ENCODE measurements at regions not wholly inside any gene's neighbourhood (a gene's known extent, or its start where the extent isn't known, plus 50 kb on each side); places are given as distances from the start of the nearest gene placed in this dataset.

DNA sequence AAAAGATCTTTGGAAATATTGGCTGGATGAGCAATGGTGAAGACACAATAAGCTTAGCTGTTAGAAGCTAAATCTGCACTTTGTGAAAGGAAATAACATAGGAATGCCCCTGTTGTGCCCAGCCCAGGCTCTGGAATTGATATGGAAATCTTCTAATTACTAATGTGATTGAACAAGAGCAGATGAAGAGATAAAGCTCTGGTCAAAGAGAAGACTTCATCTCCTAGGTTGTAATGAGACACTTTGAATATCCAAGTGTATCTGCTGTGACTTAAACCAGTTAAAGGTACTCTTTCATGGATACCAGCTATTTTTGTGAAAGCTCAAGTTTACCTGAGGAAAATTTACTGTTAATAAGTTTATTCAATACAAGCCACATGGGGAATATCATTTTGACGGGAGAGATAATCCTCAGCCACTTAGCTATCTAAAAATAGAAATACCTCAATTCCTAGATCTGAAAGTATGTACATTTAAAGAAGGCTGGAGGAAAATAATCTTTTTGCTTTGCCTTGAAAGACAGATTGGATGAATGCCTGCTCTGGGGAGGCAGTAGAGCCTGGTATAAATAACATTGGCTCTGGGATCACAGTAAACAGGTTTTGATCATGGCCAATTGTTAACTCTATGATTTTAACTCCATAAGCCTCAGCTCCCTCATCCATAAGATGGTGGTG lies 494.0 kb upstream of the B3GALT2 start:
- Histone ChIP-seq H3K4me2 (ENCODE audit: low read length) (no peak overlapping the region), H3K9me2 (replicated peaks; ENCODE audit: control insufficient read depth, low read length) (no peaks in the 10 kb centered on the region)
- no peak for TF ChIP-seq EZH2phosphoT487 (IDR thresholded peaks at IDR 0.05; ENCODE audit: borderline replicate concordance, low read length)
- TF ChIP-seq, protein P1, sequence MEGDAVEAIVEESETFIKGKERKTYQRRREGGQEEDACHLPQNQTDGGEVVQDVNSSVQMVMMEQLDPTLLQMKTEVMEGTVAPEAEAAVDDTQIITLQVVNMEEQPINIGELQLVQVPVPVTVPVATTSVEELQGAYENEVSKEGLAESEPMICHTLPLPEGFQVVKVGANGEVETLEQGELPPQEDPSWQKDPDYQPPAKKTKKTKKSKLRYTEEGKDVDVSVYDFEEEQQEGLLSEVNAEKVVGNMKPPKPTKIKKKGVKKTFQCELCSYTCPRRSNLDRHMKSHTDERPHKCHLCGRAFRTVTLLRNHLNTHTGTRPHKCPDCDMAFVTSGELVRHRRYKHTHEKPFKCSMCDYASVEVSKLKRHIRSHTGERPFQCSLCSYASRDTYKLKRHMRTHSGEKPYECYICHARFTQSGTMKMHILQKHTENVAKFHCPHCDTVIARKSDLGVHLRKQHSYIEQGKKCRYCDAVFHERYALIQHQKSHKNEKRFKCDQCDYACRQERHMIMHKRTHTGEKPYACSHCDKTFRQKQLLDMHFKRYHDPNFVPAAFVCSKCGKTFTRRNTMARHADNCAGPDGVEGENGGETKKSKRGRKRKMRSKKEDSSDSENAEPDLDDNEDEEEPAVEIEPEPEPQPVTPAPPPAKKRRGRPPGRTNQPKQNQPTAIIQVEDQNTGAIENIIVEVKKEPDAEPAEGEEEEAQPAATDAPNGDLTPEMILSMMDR (IDR thresholded peaks at IDR 0.05; ENCODE audit: low read depth, low read length, poor library complexity, severe bottlenecking): no peak

DNA sequence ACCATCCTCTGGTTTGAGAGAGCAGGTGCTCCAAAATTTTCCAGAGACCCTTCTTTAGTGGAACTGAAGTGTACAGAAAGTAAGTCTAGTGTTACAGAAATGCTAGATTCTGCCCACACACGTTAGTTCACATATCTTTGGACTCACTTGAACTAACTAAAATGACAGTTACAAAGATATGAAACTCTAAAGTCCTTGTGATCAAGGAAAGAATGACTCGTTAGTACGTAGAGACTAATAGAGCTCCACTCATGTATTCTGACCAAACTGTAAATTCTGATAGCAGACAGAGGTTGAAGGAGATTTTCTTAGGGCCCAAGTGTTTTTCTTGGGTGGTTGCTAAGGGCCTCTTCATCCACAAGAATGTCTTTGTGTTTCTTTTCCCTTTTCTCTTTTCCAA lies 491.5 kb upstream of the B3GALT2 start:
- Histone ChIP-seq H3K27me3 (ENCODE audit: control insufficient read depth, low read length) (no peaks in the 10 kb centered on the region), H3K4me1 (ENCODE audit: control insufficient read depth, low read length) (no peaks in the 10 kb centered on the region), H3K27ac (ENCODE audit: low read depth, low read length) (no peak overlapping the region), H3K36me3 (ENCODE audit: control insufficient read depth, low read length) (no peaks in the 10 kb centered on the region), H3F3A (ENCODE audit: control insufficient read depth, insufficient read depth) (no peaks in the 10 kb centered on the region), H3K4me3 (ENCODE audit: low read length) (no peak overlapping the region), H3K9me3 (ENCODE audit: control insufficient read depth, insufficient read depth, low read length) (no peaks in the 10 kb centered on the region), H3K9me2 (replicated peaks; ENCODE audit: control insufficient read depth, low read length) (no peaks in the 10 kb centered on the region), H4K20me1 (ENCODE audit: control insufficient read depth, insufficient read depth, low read depth, low read length) (no peaks in the 10 kb centered on the region), H3K79me2 (ENCODE audit: control insufficient read depth, low read length) (no peaks in the 10 kb centered on the region), H3K4me2 (ENCODE audit: low read length) (no peak overlapping the region)
- TF ChIP-seq EZH2phosphoT487 (IDR thresholded peaks at IDR 0.05; ENCODE audit: borderline replicate concordance, low read length): no peak
- TF ChIP-seq, protein P1 (IDR thresholded peaks at IDR 0.05; ENCODE audit: low read depth, low read length, poor library complexity, severe bottlenecking): no peak

More for the DNA sequence above, 494.0 kb upstream of the B3GALT2 start:
- Histone ChIP-seq H3K27ac (ENCODE audit: low read depth, low read length) (no peak overlapping the region), H3K27me3 (ENCODE audit: control insufficient read depth, low read length) (no peaks in the 10 kb centered on the region), H3K36me3 (ENCODE audit: control insufficient read depth, low read length) (no peaks in the 10 kb centered on the region), H3K4me1 (ENCODE audit: control insufficient read depth, low read length) (no peaks in the 10 kb centered on the region), H3K79me2 (ENCODE audit: control insufficient read depth, low read length) (no peaks in the 10 kb centered on the region), H3K9me3 (ENCODE audit: control insufficient read depth, insufficient read depth, low read length) (no peaks in the 10 kb centered on the region), H4K20me1 (ENCODE audit: control insufficient read depth, insufficient read depth, low read depth, low read length) (no peaks in the 10 kb centered on the region), H3K4me3 (ENCODE audit: low read length) (no peak overlapping the region), H3F3A (ENCODE audit: control insufficient read depth, insufficient read depth) (no peaks in the 10 kb centered on the region)

DNA sequence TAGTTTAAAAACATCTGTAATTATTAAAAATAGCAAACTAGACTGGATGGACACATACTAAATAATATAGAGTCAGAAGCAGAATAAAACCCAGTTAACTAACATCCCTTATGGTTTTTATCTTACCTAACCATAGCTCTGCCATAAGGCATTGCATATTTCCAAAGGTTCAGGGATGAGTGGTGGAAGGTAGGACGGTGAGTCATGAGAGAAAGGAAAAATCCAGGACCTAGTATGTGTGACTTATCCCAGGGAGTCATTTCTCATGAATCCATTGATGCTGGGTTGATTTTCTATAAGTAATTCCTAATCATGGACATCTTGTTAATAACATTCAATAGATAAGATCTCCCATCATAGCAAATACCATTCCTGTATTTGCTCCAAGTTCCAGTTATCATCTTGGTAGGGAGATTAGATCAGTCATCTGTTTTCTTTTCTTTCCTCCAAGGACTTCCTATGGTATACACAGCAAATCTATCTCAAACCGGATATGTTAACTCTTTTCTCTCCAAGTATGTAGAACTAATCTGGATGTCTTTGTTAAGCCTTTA lies 490.7 kb upstream of the B3GALT2 start:
- H3K4me1 ChIP-seq (ENCODE audit: control insufficient read depth, low read length): no peaks in the 10 kb centered on the region
- H3F3A ChIP-seq (ENCODE audit: control insufficient read depth, insufficient read depth): no peaks in the 10 kb centered on the region
- no peaks in the 10 kb centered on the region for H3K9me2 ChIP-seq (replicated peaks; ENCODE audit: control insufficient read depth, low read length)
- no peak overlapping the region for H3K27ac ChIP-seq (ENCODE audit: low read depth, low read length)
- no peaks in the 10 kb centered on the region for H3K36me3 ChIP-seq (ENCODE audit: control insufficient read depth, low read length)
- H3K4me3 ChIP-seq (ENCODE audit: low read length): no peak overlapping the region
- H3K4me2 ChIP-seq (ENCODE audit: low read length): no peak overlapping the region
- TF ChIP-seq EZH2phosphoT487 (IDR thresholded peaks at IDR 0.05; ENCODE audit: borderline replicate concordance, low read length): no peak
- TF ChIP-seq, protein P1 (IDR thresholded peaks at IDR 0.05; ENCODE audit: low read depth, low read length, poor library complexity, severe bottlenecking): no peak
- no peaks in the 10 kb centered on the region for H3K79me2 ChIP-seq (ENCODE audit: control insufficient read depth, low read length)
- no peaks in the 10 kb centered on the region for H3K27me3 ChIP-seq (ENCODE audit: control insufficient read depth, low read length)
- H3K9me3 ChIP-seq (ENCODE audit: control insufficient read depth, insufficient read depth, low read length): no peaks in the 10 kb centered on the region
- no peaks in the 10 kb centered on the region for H4K20me1 ChIP-seq (ENCODE audit: control insufficient read depth, insufficient read depth, low read depth, low read length)
